Hepatocyte (in vitro differentiated cells): ENCODE measurements at regions not wholly inside any gene's neighbourhood (a gene's known extent, or its start where the extent isn't known, plus 50 kb on each side); places are given as distances from the start of the nearest gene placed in this dataset.

ENCODE experiments used
- DNase-seq: peaks from one replicate; pipeline ENCODE4 v3.0.0-alpha.2; 2016; ENCODE audit warnings: low spot score
- H2AFZ ChIP-seq: fragments of 200-600 bp; sonication (generic); 2 replicates; pipeline ENCODE4 v1.6.0; 2016; ENCODE audit warnings: antibody characterized with exemption, mild to moderate bottlenecking
- H3K27ac ChIP-seq: fragments of 200-600 bp; sonication (generic); 2 replicates; pipeline ENCODE4 v1.5.1; 2016; ENCODE audit warnings: mild to moderate bottlenecking
- H3K27me3 ChIP-seq: fragments of 200-600 bp; sonication (generic); 2 replicates; pipeline ENCODE4 v1.6.1; 2016
- H3K36me3 ChIP-seq: fragments of 200-600 bp; sonication (generic); replicated peaks from 2 replicates; pipeline ENCODE4 v1.5.1; 2016; ENCODE audit warnings: low read depth; ENCODE audit not compliant: insufficient read depth
- H3K4me1 ChIP-seq: fragments of 200-600 bp; sonication (generic); 2 replicates; pipeline ENCODE4 v1.5.1; 2016; ENCODE audit warnings: mild to moderate bottlenecking, moderate library complexity; ENCODE audit not compliant: insufficient read depth
- H3K4me2 ChIP-seq: fragments of 200-600 bp; sonication (generic); 2 replicates; pipeline ENCODE4 v1.6.0; 2016
- H3K4me3 ChIP-seq: fragments of 200-600 bp; sonication (generic); 2 replicates; pipeline ENCODE4 v1.5.1; 2016; ENCODE audit warnings: mild to moderate bottlenecking
- H3K79me2 ChIP-seq: fragments of 200-600 bp; sonication (generic); 2 replicates; pipeline ENCODE4 v1.6.0; 2017; ENCODE audit warnings: mild to moderate bottlenecking
- H3K9me2 ChIP-seq: fragments of 200-600 bp; sonication (generic); replicated peaks from 2 replicates; pipeline ENCODE4 v1.6.0; 2017; ENCODE audit warnings: mild to moderate bottlenecking; ENCODE audit not compliant: insufficient read depth
- H3K9me3 ChIP-seq: fragments of 200-600 bp; sonication (generic); 2 replicates; pipeline ENCODE4 v1.5.1; 2016; ENCODE audit warnings: low read depth, mild to moderate bottlenecking
- H4K20me1 ChIP-seq: fragments of 200-600 bp; sonication (generic); 2 replicates; pipeline ENCODE4 v1.6.0; 2016; ENCODE audit warnings: mild to moderate bottlenecking; ENCODE audit not compliant: insufficient read depth, poor library complexity, severe bottlenecking
- EZH2 ChIP-seq: fragments of 200-600 bp; sonication (generic); IDR thresholded peaks from 2 replicates; pipeline ENCODE4 v1.6.1; 2016; ENCODE audit warnings: antibody characterized with exemption, mild to moderate bottlenecking, borderline replicate concordance
- EZH2phosphoT487 ChIP-seq: fragments of 200-600 bp; sonication (generic); IDR thresholded peaks from one replicate; pipeline ENCODE4 v1.6.1; 2018; ENCODE audit warnings: antibody characterized with exemption, mild to moderate bottlenecking, low read depth, moderate library complexity; ENCODE audit not compliant: unreplicated experiment, severe bottlenecking
- WGBS: methylation state at CpG from one replicate; pipeline ENCODE4 v1.1.6; 2016; ENCODE audit warnings: low lambda C conversion rate; ENCODE audit errors: missing lambda C conversion rate; 5-methylcytosine and 5-hydroxymethylcytosine counted together
- TF ChIP-seq, protein P1 (sequence below): fragments of 200-600 bp; sonication (generic); IDR thresholded peaks from 2 replicates; pipeline ENCODE4 v1.5.1; 2016; ENCODE audit warnings: antibody characterized with exemption, mild to moderate bottlenecking; ENCODE audit not compliant: poor library complexity

DNA sequence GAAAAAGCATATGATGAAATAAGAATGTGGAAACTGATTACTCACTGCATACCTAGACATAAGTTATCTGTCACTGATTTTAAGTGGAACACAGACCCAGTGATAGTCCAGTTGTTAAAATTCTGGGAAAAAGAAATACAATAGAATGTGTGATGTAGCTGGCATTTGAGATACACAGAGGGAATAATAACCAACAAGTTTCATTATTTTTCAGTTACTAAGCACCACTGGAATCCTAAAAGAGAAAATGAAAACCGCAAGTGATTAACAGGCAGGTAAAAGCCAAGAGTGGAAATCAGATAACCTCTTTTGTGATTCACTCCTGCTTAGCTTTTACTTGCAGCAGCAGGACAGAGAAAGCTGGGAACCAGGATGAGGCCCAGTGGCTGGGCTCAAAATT lies 994.0 kb upstream of the SEMA6A start:
- H3K4me2 ChIP-seq = no peak overlapping the region
- no peaks in the 10 kb centered on the region for H3K36me3 ChIP-seq
- no peak overlapping the region for H2AFZ ChIP-seq
- H3K4me3 ChIP-seq = no peak overlapping the region
- H3K9me2 ChIP-seq = no peaks in the 10 kb centered on the region
- DNase-seq = no peak
- H3K4me1 ChIP-seq = no peaks in the 10 kb centered on the region
- no peaks in the 10 kb centered on the region for H3K9me3 ChIP-seq
- 70% methylated on average over 1 of the region's 1 CpG for WGBS
- no peak overlapping the region for H3K27ac ChIP-seq
- no peaks in the 10 kb centered on the region for H4K20me1 ChIP-seq
- TF ChIP-seq EZH2phosphoT487 (no peak), EZH2 (no peak)
- TF ChIP-seq, protein P1, sequence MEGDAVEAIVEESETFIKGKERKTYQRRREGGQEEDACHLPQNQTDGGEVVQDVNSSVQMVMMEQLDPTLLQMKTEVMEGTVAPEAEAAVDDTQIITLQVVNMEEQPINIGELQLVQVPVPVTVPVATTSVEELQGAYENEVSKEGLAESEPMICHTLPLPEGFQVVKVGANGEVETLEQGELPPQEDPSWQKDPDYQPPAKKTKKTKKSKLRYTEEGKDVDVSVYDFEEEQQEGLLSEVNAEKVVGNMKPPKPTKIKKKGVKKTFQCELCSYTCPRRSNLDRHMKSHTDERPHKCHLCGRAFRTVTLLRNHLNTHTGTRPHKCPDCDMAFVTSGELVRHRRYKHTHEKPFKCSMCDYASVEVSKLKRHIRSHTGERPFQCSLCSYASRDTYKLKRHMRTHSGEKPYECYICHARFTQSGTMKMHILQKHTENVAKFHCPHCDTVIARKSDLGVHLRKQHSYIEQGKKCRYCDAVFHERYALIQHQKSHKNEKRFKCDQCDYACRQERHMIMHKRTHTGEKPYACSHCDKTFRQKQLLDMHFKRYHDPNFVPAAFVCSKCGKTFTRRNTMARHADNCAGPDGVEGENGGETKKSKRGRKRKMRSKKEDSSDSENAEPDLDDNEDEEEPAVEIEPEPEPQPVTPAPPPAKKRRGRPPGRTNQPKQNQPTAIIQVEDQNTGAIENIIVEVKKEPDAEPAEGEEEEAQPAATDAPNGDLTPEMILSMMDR = no peak
- no peaks in the 10 kb centered on the region for H3K79me2 ChIP-seq
- H3K27me3 ChIP-seq = no peaks in the 10 kb centered on the region

DNA sequence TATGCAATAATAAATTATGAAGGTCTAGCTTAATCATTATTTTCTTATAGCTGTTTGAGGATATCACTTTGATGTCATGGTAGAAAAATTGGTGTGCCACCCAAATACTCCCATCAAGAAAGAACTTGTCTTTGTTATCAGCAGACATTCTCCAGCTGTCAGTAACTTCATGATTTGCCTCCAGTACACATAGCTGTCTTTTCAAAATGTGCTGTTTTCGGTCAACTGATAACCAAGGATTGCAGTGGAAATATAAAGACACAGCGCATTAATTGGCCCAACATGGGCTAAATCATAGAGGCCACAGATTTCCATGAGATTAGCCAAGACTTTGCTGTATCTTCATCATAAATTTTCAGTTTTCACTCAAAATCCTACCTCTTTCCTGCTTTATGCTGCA lies 993.5 kb upstream of the SEMA6A start:
- Histone ChIP-seq H3K4me1 (no peaks in the 10 kb centered on the region), H4K20me1 (no peaks in the 10 kb centered on the region), H2AFZ (no peak overlapping the region), H3K79me2 (no peaks in the 10 kb centered on the region), H3K27me3 (no peaks in the 10 kb centered on the region), H3K4me2 (no peak overlapping the region), H3K36me3 (no peaks in the 10 kb centered on the region), H3K9me3 (no peaks in the 10 kb centered on the region), H3K27ac (no peak overlapping the region), H3K9me2 (no peaks in the 10 kb centered on the region), H3K4me3 (no peak overlapping the region)
- no peak for DNase-seq
- TF ChIP-seq EZH2 = no peak
- TF ChIP-seq, protein P1 = no peak
- no peak for TF ChIP-seq EZH2phosphoT487
- WGBS = 75% methylated on average over 2 of the region's 2 CpGs

DNA sequence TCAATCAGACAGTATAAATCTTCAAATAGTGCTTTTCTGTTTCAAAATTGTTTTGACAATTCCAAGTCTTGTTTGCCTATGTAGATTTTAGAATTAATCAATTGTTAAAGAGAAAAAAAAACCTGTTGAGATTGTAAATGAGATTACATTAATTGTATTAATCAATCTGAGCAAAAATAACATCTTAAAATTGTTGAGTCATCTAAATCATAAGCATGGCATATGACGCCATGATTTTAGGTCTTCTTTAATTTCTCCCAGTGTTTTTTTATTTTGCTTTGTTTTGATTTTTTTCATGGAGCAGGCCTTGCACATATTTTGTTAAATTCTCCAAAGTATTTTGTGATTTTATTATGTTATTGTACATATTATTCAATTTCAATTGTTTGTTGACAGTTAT lies 988.0 kb upstream of the SEMA6A start:
- no peak overlapping the region for H3K27ac ChIP-seq
- H3K36me3 ChIP-seq = no peaks in the 10 kb centered on the region
- H3K9me2 ChIP-seq = no peaks in the 10 kb centered on the region
- TF ChIP-seq EZH2 (no peak), EZH2phosphoT487 (no peak)
- TF ChIP-seq, protein P1 = no peak
- H2AFZ ChIP-seq = no peak overlapping the region
- WGBS = 86% methylated on average over 1 of the region's 1 CpG
- no peaks in the 10 kb centered on the region for H3K27me3 ChIP-seq
- no peak overlapping the region for H3K4me3 ChIP-seq
- H4K20me1 ChIP-seq = no peaks in the 10 kb centered on the region
- no peak overlapping the region for H3K4me2 ChIP-seq
- H3K4me1 ChIP-seq = no peaks in the 10 kb centered on the region
- H3K79me2 ChIP-seq = no peaks in the 10 kb centered on the region
- DNase-seq = no peak
- no peaks in the 10 kb centered on the region for H3K9me3 ChIP-seq

DNA sequence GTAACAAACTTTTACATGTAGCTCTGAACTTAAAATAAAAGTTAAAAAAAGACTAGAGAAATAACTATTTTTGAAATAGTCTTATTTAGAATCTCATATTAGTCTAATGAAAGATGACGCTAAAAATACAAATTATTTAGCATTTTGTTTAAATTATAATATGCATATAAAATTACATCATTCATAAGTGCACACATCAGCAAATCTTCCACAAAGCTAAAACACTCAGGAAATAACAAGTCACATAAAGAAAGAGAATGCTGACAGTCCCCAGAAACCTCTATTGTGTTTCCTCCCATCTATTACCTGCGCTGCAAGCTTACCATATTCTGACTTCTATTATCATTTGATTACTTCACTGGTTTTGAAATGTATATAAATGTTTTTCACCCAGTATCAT lies 986.9 kb upstream of the SEMA6A start:
- H3K4me1 ChIP-seq = no peaks in the 10 kb centered on the region
- no peaks in the 10 kb centered on the region for H3K36me3 ChIP-seq
- no peaks in the 10 kb centered on the region for H3K9me2 ChIP-seq
- no peak overlapping the region for H3K27ac ChIP-seq
- no peak overlapping the region for H2AFZ ChIP-seq
- no peaks in the 10 kb centered on the region for H3K79me2 ChIP-seq
- H3K27me3 ChIP-seq = no peaks in the 10 kb centered on the region
- no peak overlapping the region for H3K4me2 ChIP-seq
- H4K20me1 ChIP-seq = no peaks in the 10 kb centered on the region
- TF ChIP-seq EZH2 = no peak
- no peak for TF ChIP-seq EZH2phosphoT487
- TF ChIP-seq, protein P1 = no peak
- DNase-seq = no peak
- no peaks in the 10 kb centered on the region for H3K9me3 ChIP-seq
- H3K4me3 ChIP-seq = no peak overlapping the region
- WGBS = 93% methylated on average over 2 of the region's 2 CpGs
